HG03460 (cell line): ENCODE measurements at regions not wholly inside any gene's neighbourhood (a gene's known extent, or its start where the extent isn't known, plus 50 kb on each side); places are given as distances from the start of the nearest gene placed in this dataset.
"Not testable (repeated sequence)": the region's sequence is repeated elsewhere in the genome, so short reads cannot be mapped to it uniquely, and the experiment has no call there.

Source experiments
- ATAC-seq: cut with Tn5 transposase; IDR thresholded peaks from one replicate; pipeline ENCODE4 v1.9.1; 2021; ENCODE audit not compliant: unreplicated experiment

- no peak for ATAC-seq
Observed at GRCh38 chr16:87135246-87136030, 181.8 kb downstream of the C16orf95 start.

- no peak for ATAC-seq
Observed at GRCh38 chr16:87138316-87138715, 178.9 kb downstream of the C16orf95 start.

GRCh38 chr16:87138738-87139267, 178.4 kb downstream of the C16orf95 start:
- ATAC-seq: no peak

- no peak for ATAC-seq
Observed at GRCh38 chr16:87140211-87141200, 176.7 kb downstream of the C16orf95 start.

- no peak for ATAC-seq
Observed at GRCh38 chr16:87141402-87141801, 175.8 kb downstream of the C16orf95 start.

GRCh38 chr16:87143661-87144121, 173.5 kb downstream of the C16orf95 start:
- no peak for ATAC-seq

- no peak for ATAC-seq
Observed at GRCh38 chr16:87144232-87144631, 173.0 kb downstream of the C16orf95 start.

- ATAC-seq: no peak
Observed at GRCh38 chr16:87145181-87146176, 171.7 kb downstream of the C16orf95 start.

GRCh38 chr16:87146676-87147075, 170.5 kb downstream of the C16orf95 start:
- no peak for ATAC-seq

- no peak for ATAC-seq
Observed at GRCh38 chr16:87149051-87149450, 168.1 kb downstream of the C16orf95 start.

GRCh38 chr16:87150262-87150661, 166.9 kb downstream of the C16orf95 start:
- no peak for ATAC-seq

- no peak for ATAC-seq
Observed at GRCh38 chr16:87150681-87151280, 166.4 kb downstream of the C16orf95 start.

GRCh38 chr16:87152221-87152755, 164.9 kb downstream of the C16orf95 start:
- ATAC-seq: no peak

- no peak for ATAC-seq
Observed at GRCh38 chr16:87153326-87153725, 163.9 kb downstream of the C16orf95 start.

GRCh38 chr16:87155315-87155714, 161.9 kb downstream of the C16orf95 start:
- not testable (repeated sequence) for ATAC-seq

- no peak for ATAC-seq
Observed at GRCh38 chr16:87156195-87156594, 161.0 kb downstream of the C16orf95 start.

- ATAC-seq: no peak
Observed at GRCh38 chr16:87160234-87160636, 157.0 kb downstream of the C16orf95 start.

GRCh38 chr16:87160701-87161337, 156.4 kb downstream of the C16orf95 start:
- ATAC-seq: no peak

- ATAC-seq: not testable (repeated sequence)
Observed at GRCh38 chr16:87161410-87161809, 155.8 kb downstream of the C16orf95 start.
